ENCODE measurements at regions not wholly inside any gene's neighbourhood (a gene's known extent, or its start where the extent isn't known, plus 50 kb on each side); places are given as distances from the start of the nearest gene placed in this dataset.

DNA sequence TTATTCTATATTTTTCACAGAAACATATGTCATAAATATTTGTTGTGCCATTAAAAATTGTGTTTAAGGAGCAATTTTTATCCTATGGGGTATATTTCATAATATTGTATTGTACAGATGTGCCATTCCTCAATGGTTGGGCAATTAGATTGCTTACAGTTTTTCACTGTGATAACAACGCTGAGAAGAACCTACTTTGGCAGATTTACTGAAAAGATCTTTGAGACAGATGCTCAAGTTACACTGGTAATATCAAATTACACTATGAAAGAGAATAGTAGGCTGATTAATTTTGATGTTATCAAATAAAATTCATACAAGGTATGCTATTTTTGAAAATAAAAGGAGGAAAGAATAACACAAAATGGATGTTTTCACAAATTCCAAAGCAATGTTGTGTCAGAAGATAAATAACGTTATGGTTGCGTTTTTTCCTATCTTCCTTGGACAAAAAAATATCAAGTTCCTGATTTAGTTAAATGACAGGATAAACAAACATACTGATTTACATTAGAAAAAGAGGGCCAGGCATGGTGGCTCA, 335.1 kb upstream of the ZNF521 start:
- H3K9me3 Mint-ChIP-seq, result peaks cover 5% of the 10 kb centered on the region; the same call in 2 of the 3 replicates
- Histone ChIP-seq H3K79me2 (replicated peaks; ENCODE audit: insufficient read depth) (no peaks in the 10 kb centered on the region), H3K27me3 (ENCODE audit: insufficient read depth) (no peaks in the 10 kb centered on the region), H3K4me1 (ENCODE audit: insufficient read depth) (no peaks in the 10 kb centered on the region), H3K27ac (ENCODE audit: low read depth) (no peak overlapping the region), H3K4me3 (no peak overlapping the region), H3K36me3 (ENCODE audit: insufficient read depth) (no peaks in the 10 kb centered on the region), H3F3A (replicated peaks; ENCODE audit: low read depth) (no peaks in the 10 kb centered on the region), H2AFZ (no peak overlapping the region), H4K20me1 (replicated peaks; ENCODE audit: insufficient read depth) (no peaks in the 10 kb centered on the region), H3K4me2 (no peak overlapping the region), H3K9me2 (ENCODE audit: insufficient read depth) (peaks cover 6% of the 10 kb centered on the region; the same call in 1 of the 2 replicates)
- DNase-seq (ENCODE audit: low spot score) (no peak), ATAC-seq (no peak)
- H3K27ac Mint-ChIP-seq, result no peak overlapping the region
- no peak overlapping the region for H3K4me3 Mint-ChIP-seq
- H3K27me3 Mint-ChIP-seq (ENCODE audit: insufficient read depth, low read depth, poor library complexity), result no peaks in the 10 kb centered on the region
- H3K36me3 Mint-ChIP-seq (ENCODE audit: low read depth), result no peaks in the 10 kb centered on the region
- H3K4me1 Mint-ChIP-seq, result peaks cover 12% of the 10 kb centered on the region
- TF ChIP-seq STAT1 (IDR thresholded peaks at IDR 0.05; ENCODE audit: unreplicated experiment) (no peak), REST (IDR thresholded peaks at IDR 0.05; ENCODE audit: unreplicated experiment) (no peak), CREB1 (CRISPR knock-in tag; IDR thresholded peaks at IDR 0.05; ENCODE audit: low read depth) (no peak), JUNB (IDR thresholded peaks at IDR 0.05; ENCODE audit: unreplicated experiment) (no peak), EZH2phosphoT487 (IDR thresholded peaks at IDR 0.05; ENCODE audit: unreplicated experiment) (no peak), ZNF114 (CRISPR knock-in tag; IDR thresholded peaks at IDR 0.05) (no peak), NANOG (IDR thresholded peaks at IDR 0.05; ENCODE audit: borderline replicate concordance) (no peak), ZNF331 (CRISPR knock-in tag; IDR thresholded peaks at IDR 0.05; ENCODE audit: low read depth) (no peak), EZH2 (IDR thresholded peaks at IDR 0.05; ENCODE audit: low read depth, unreplicated experiment) (no peak), POLR2AphosphoS5 (IDR thresholded peaks at IDR 0.05; ENCODE audit: low read depth) (no peak), ETS1 (IDR thresholded peaks at IDR 0.05) (no peak)
- TF ChIP-seq, protein P1, sequence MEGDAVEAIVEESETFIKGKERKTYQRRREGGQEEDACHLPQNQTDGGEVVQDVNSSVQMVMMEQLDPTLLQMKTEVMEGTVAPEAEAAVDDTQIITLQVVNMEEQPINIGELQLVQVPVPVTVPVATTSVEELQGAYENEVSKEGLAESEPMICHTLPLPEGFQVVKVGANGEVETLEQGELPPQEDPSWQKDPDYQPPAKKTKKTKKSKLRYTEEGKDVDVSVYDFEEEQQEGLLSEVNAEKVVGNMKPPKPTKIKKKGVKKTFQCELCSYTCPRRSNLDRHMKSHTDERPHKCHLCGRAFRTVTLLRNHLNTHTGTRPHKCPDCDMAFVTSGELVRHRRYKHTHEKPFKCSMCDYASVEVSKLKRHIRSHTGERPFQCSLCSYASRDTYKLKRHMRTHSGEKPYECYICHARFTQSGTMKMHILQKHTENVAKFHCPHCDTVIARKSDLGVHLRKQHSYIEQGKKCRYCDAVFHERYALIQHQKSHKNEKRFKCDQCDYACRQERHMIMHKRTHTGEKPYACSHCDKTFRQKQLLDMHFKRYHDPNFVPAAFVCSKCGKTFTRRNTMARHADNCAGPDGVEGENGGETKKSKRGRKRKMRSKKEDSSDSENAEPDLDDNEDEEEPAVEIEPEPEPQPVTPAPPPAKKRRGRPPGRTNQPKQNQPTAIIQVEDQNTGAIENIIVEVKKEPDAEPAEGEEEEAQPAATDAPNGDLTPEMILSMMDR (conservative IDR thresholded peaks at IDR 0.05; ENCODE audit: low read depth in 2 of 2), result no peak
- TF ChIP-seq, protein P2, sequence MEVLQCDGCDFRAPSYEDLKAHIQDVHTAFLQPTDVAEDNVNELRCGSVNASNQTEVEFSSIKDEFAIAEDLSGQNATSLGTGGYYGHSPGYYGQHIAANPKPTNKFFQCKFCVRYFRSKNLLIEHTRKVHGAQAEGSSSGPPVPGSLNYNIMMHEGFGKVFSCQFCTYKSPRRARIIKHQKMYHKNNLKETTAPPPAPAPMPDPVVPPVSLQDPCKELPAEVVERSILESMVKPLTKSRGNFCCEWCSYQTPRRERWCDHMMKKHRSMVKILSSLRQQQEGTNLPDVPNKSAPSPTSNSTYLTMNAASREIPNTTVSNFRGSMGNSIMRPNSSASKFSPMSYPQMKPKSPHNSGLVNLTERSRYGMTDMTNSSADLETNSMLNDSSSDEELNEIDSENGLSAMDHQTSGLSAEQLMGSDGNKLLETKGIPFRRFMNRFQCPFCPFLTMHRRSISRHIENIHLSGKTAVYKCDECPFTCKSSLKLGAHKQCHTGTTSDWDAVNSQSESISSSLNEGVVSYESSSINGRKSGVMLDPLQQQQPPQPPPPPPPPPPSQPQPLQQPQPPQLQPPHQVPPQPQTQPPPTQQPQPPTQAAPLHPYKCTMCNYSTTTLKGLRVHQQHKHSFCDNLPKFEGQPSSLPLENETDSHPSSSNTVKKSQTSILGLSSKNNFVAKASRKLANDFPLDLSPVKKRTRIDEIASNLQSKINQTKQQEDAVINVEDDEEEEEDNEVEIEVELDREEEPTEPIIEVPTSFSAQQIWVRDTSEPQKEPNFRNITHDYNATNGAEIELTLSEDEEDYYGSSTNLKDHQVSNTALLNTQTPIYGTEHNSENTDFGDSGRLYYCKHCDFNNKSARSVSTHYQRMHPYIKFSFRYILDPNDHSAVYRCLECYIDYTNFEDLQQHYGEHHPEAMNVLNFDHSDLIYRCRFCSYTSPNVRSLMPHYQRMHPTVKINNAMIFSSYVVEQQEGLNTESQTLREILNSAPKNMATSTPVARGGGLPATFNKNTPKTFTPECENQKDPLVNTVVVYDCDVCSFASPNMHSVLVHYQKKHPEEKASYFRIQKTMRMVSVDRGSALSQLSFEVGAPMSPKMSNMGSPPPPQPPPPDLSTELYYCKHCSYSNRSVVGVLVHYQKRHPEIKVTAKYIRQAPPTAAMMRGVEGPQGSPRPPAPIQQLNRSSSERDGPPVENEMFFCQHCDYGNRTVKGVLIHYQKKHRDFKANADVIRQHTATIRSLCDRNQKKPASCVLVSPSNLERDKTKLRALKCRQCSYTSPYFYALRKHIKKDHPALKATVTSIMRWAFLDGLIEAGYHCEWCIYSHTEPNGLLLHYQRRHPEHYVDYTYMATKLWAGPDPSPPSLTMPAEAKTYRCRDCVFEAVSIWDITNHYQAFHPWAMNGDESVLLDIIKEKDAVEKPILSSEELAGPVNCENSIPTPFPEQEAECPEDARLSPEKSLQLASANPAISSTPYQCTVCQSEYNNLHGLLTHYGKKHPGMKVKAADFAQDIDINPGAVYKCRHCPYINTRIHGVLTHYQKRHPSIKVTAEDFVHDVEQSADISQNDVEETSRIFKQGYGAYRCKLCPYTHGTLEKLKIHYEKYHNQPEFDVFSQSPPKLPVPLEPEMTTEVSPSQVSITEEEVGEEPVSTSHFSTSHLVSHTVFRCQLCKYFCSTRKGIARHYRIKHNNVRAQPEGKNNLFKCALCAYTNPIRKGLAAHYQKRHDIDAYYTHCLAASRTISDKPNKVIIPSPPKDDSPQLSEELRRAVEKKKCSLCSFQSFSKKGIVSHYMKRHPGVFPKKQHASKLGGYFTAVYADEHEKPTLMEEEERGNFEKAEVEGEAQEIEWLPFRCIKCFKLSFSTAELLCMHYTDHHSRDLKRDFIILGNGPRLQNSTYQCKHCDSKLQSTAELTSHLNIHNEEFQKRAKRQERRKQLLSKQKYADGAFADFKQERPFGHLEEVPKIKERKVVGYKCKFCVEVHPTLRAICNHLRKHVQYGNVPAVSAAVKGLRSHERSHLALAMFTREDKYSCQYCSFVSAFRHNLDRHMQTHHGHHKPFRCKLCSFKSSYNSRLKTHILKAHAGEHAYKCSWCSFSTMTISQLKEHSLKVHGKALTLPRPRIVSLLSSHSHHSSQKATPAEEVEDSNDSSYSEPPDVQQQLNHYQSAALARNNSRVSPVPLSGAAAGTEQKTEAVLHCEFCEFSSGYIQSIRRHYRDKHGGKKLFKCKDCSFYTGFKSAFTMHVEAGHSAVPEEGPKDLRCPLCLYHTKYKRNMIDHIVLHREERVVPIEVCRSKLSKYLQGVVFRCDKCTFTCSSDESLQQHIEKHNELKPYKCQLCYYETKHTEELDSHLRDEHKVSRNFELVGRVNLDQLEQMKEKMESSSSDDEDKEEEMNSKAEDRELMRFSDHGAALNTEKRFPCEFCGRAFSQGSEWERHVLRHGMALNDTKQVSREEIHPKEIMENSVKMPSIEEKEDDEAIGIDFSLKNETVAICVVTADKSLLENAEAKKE (CRISPR knock-in tag; IDR thresholded peaks at IDR 0.05), result no peak

Measured in GM23338 (cell line).